GM19372 (cell line): ENCODE measurements at regions not wholly inside any gene's neighbourhood (a gene's known extent, or its start where the extent isn't known, plus 50 kb on each side); places are given as distances from the start of the nearest gene placed in this dataset.

Source experiments
- ATAC-seq: cut with Tn5 transposase; IDR thresholded peaks from one replicate; pipeline ENCODE4 v1.9.1; 2021; ENCODE audit warnings: mild to moderate bottlenecking, low read depth, moderate library complexity; ENCODE audit not compliant: unreplicated experiment

DNA sequence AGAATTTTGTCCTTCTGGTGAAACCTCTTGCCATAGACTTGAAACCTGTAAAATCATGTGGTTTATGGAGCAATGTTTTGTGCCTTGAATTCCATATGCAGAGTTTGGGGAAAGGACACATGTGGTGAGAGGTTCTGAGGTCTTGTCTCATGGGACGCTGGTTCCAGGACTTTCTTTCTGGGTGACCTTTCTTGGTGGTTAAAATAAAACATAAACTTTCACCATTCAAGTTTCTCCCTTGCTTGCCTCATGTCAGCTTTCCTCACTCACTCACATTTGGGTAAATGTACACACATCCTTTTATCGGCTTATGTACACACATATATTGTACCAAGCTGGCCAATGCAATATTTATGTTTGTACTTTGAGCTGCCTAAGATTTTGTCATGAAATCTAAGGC is 144.9 kb upstream of the CELF2 start:
- no peak for ATAC-seq

- ATAC-seq, result no peak
These were observed 144.4 kb upstream of the CELF2 start for GRCh38 chr10:10873289-10873688.

- ATAC-seq, result no peak
These were observed 143.8 kb upstream of the CELF2 start for GRCh38 chr10:10873915-10874314.

GRCh38 chr10:10878963-10879362 is 138.7 kb upstream of the CELF2 start:
- ATAC-seq, result no peak

DNA sequence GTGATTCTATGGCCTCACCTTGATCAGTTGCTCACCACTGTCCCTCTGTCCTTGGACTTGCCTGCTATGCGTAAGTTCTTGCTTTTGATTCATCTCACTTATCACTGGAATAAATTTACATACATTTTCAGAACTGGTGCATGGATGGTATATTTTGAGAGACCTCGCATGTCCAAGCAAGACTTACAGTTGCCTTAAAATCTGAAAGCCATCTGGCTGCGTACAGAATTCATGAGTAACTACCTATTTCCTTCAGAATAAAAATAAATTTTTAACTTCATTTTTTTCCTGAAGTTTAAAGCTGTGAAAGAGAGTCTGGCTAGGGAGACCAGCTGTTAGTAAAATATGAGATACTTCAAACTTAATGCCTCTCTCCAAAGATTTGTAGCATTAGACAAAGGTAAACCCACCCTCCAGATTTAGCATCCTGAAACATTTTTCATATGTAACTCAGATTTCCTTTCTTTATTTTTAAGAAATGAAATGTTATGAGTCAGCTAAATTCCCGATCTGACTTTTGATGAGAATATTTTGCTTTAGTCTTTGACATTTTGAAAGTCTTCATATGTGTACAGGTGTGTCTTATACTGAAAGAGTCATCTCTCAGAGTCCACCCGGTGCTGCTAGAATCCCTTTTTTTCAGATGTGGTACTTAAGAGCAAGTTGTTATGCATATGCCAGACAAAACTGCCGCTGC is 136.4 kb upstream of the CELF2 start:
- no peak for ATAC-seq

DNA sequence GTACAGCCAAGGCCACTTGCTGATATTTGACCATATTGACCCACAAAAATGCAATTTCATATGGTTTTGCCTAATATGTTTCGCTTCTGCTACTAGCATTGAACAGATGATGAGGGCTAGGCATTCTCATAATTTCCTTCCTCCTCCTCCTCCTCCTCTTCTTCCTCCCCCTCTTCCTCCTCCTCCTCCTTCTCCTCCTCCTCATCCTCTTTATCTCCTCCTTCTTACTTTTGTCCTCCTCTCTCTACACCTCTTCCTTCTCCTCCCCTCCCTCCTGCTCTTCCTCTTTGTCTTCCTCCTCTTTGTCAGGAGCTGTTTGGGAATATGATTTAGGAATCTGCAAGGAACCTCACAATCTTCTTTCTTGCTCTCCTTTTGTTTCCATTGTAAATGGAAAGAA is 133.9 kb upstream of the CELF2 start:
- ATAC-seq, result no peak

DNA sequence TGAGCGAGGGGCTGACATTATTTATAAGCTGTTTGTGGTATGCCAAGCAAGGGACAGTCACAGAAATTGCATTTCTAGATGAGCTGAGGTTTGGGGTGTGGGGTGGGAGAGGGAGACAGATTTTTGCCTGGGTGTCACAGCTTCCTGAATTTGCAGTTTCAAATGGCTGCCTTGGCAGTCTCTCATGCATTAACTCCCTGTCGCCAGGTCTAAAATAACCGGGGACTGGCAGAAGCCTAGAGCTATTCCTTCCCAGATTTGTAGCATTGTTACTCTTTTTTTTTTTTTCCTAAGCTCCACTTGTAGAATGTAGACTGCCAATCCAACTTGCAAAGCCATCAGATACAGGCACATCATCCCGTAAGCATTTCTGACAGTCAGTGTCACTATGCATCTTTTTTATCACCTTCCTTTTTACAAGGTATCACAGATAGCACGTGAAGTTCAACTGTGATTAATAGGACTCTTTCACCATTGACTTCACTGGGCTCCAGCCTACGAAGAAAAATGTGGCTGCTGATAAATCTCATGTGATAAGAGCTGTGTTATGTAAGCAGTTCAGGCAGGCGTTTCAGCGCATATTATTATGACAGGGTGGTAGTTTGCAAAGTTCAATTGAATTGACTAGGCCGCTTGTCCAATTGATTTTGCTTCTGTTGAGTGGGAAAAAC is 130.7 kb upstream of the CELF2 start:
- no peak for ATAC-seq

DNA sequence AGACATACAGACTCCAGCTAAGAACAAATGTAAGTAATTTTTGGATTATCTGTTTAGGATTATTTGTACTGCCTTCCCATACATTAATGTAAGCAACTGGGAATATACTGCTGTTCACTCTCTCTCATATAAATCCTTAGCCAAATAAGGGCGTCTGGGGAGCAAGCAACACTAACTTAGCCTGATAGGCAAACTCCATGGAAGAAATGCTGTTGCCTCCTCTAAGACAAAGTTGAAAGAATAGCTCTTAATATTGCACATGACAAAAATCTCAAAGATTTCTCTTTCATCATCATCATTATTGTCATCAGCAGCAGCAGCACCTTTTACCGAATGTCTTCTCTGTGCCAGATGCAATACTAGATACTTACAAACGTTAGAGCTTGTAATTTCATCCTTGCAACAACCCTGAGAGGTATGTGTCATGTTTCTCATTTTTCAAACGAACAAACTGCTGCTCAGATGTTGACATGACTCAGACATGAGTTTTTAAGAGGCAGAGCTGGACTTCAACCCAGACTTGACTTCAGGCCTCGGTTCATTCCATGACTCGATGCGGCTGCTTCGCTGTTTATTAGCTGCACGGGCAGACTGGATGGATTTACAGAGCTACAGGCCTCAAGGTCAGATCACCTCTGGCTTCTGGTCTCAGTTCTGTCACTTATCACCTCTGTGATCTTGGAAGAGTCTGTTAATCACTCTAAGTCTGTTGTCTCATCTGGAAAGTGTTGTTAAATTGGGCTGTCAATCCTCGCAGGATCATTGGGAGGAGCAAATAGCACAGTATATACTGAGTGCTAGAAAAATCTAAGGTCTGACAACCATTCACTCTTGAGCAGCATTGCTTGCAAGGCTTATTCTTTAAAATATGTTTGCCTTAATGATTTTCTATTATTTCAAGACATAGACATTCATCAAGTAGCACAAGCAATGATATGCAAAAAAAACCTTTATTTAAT is 126.3 kb upstream of the CELF2 start:
- ATAC-seq, result no peak

GRCh38 chr10:10892290-10892875 is 125.3 kb upstream of the CELF2 start:
- no peak for ATAC-seq

DNA sequence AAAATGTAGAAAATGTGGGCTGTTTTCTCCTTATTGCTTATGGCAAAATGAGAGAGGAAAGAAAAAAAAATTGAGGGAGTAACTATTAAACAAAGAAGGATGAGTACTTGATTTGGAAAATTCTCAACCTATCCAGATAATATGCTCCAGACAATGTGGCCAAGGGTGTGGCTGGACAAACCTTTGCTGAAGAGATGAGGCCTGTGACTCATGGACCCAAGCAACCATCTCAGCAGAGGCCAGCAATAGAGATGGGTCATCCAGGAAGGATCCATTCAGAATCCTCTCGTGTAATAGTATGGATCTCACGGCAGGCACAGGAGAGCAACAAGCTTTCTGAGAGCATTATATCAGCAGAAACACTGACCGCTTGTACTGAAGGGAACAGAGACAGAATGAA is 120.3 kb upstream of the CELF2 start:
- ATAC-seq, result no peak

DNA sequence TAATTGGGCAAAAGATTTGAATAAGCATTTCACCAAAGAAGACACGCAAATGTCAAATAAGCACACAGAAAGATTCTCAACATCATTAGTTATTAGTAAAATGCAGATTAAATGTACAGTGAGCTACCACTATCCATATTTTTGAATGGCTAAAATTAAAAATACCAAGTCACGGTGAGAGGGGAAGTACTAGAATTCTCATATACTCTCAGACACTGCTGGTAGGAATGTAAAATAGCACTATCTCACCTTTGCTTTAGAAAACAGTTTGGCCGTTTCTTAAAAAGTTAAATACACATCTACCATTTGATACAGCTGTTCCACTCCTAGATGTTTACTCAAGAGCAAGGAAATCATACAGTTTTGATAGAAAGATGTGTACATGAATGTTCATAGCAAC is 115.8 kb upstream of the CELF2 start:
- no peak for ATAC-seq

GRCh38 chr10:10902951-10903350 is 114.7 kb upstream of the CELF2 start:
- ATAC-seq, result no peak

DNA sequence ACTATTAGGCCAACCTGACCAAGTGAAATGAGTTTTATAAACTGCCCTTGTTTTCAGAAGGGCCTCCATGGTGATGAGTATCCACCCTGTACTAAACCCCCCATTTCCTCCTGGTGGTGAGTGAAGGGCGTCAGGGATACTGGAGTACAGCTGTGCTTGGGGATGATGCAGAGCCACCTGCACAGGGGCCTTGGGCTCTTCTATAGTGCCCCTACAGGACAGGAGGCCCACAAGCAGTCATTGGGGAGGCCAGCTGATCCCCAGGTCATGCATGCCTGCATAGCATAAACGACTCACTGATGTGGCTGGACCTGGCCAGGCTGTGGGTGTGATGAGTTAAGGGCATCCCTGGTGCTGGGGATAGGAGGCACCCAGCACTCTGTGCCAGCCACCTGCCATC is 114.1 kb upstream of the CELF2 start:
- ATAC-seq, result no peak

- no peak for ATAC-seq
These were observed 107.0 kb upstream of the CELF2 start for GRCh38 chr10:10910634-10911033.

GRCh38 chr10:10911035-10911434 is 106.6 kb upstream of the CELF2 start:
- ATAC-seq, result no peak

GRCh38 chr10:10911471-10911921 is 106.2 kb upstream of the CELF2 start:
- ATAC-seq, result no peak

DNA sequence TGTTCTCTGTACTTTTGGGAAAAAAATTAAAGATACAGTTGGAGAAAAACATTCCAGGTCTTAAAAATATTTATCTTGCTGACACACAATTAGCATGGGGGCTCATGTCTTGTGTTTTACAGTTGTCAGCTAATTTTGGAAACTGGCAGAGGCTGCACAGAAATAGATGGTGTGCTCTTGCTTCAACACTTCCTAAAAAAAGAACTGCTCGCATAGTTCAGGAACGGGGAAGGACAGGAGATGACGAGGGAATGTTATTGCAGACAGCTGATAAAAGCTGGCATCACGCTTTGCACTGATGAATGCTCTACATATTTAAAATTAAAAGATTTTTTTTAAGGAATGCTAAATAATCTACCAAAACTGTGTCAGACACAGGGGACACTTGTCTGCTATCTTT is 103.5 kb upstream of the CELF2 start:
- no peak for ATAC-seq

GRCh38 chr10:10915215-10915614 is 102.5 kb upstream of the CELF2 start:
- no peak for ATAC-seq

DNA sequence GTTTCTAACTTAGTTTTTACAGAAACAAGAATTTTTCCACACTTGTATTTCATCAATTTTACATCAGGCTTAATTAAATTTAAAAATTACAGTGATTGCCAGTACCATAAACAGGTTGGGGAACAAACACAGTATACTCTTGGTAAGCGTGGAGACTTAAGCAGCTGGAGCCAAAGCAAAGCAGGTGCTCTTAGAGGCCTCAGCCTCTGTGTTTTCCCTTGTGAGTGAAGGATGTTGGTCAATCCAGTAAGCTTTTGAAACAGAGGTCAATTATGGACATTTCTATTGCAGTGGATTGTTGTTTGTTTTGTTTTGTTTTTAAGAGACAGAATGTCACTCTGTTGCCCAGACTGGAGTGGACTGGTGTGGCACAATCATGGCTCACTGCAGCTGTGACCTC is 100.6 kb upstream of the CELF2 start:
- ATAC-seq, result no peak

DNA sequence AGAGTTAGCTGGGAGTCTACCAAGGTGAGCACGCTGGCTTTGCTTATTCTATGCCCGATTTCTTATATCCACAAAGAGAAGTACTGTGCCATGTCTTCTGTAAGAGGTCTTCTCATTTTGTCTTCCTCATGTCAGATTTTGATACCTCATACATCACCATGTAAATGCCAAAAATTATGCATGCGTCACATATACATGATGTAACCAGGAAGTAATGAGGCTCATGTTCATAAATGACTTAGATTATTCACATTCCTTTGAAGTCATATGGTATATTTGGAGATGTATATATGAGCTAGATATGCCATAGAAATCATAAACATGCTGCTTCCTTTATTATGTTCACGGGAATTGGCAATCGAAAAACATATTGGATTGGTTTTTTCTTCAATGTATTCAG is 97.7 kb upstream of the CELF2 start:
- no peak for ATAC-seq
